ENCODE measurements at regions not wholly inside any gene's neighbourhood (a gene's known extent, or its start where the extent isn't known, plus 50 kb on each side); places are given as distances from the start of the nearest gene placed in this dataset.
"Not testable (repeated sequence)": the region's sequence is repeated elsewhere in the genome, so short reads cannot be mapped to it uniquely, and the experiment has no call there.

- Histone ChIP-seq H3K4me3 (no peak overlapping the region), H3K79me2 (ENCODE audit: control insufficient read depth, insufficient read depth, low read length) (no peaks in the 10 kb centered on the region), H3K27ac (ENCODE audit: control insufficient read depth, insufficient read depth) (no peak overlapping the region), H3K4me2 (ENCODE audit: control insufficient read depth, insufficient read depth) (no peak overlapping the region), H3K27me3 (replicated peaks in 1 of 2; ENCODE audit: control insufficient read depth in 2 of 2, insufficient read depth in 2 of 2, low read length in 1 of 2) (no peaks in the 10 kb centered on the region; a peak in 1 of 4 replicates), H3K9ac (ENCODE audit: control insufficient read depth, insufficient read depth, low read length) (no peak overlapping the region), H3K4me1 (ENCODE audit: control insufficient read depth, insufficient read depth, low read length) (no peaks in the 10 kb centered on the region), H3K36me3 (ENCODE audit: control insufficient read depth in 2 of 2, insufficient read depth in 2 of 2, low read length in 1 of 2) (no peaks in the 10 kb centered on the region), H2AFZ (ENCODE audit: control insufficient read depth, low read depth, low read length) (no peak overlapping the region), H4K20me1 (ENCODE audit: control insufficient read depth, insufficient read depth) (no peaks in the 10 kb centered on the region), H3K9me3 (replicated peaks; ENCODE audit: control insufficient read depth, insufficient read depth, low read length) (no peaks in the 10 kb centered on the region)
- TF ChIP-seq MAX (IDR thresholded peaks at IDR 0.05; ENCODE audit: low read depth, low read length) (no peak), SIN3A (IDR thresholded peaks at IDR 0.05; ENCODE audit: low read depth, low read length) (no peak), POLR2AphosphoS5 (IDR thresholded peaks at IDR 0.05; ENCODE audit: low read length) (no peak)
- ATAC-seq, result no peak
- in situ Hi-C loops (cut with MboI) (loop anchor here (25.0 kb wide), 1 partner anchor 420 kb away; no protein-coding TSS in a partner anchor), intact Hi-C loops (cut with micrococcal nuclease; ENCODE audit: unreplicated experiment) (no loop called here)
- BruUV-seq (replicated peaks), result no TSS peak
- RAD21 ChIA-PET (ENCODE audit: unreplicated experiment), result no interaction called here
- DNase-seq (ENCODE audit: low read depth, low spot score), result no peak
- POLR2A ChIA-PET, result no interaction called here
- SMC1A ChIA-PET (ENCODE audit: uncharacterized antibody, unreplicated experiment), result no interaction called here
- 46% methylated on average over 10 of the region's 10 CpGs for WGBS (ENCODE audit: insufficient coverage, insufficient replicate concordance, low lambda C conversion rate, missing lambda C conversion rate)
- FAIRE-seq, result no peak
- CTCF ChIA-PET, result no interaction called here
These were observed 79.0 kb downstream of the PRR15 start for GRCh38 chr7:29642494-29643155.

GRCh38 chr7:29646116-29646515 lies 82.5 kb downstream of the PRR15 start:
- H3K4me3 ChIP-seq; H3K9me3 ChIP-seq (replicated peaks; ENCODE audit: control insufficient read depth, insufficient read depth, low read length); CTCF ChIA-PET; H3K9ac ChIP-seq (ENCODE audit: control insufficient read depth, insufficient read depth, low read length); BruUV-seq (replicated peaks); intact Hi-C loops (cut with micrococcal nuclease; ENCODE audit: unreplicated experiment); H2AFZ ChIP-seq (ENCODE audit: control insufficient read depth, low read depth, low read length); H3K79me2 ChIP-seq (ENCODE audit: control insufficient read depth, insufficient read depth, low read length); H3K36me3 ChIP-seq (ENCODE audit: control insufficient read depth in 2 of 2, insufficient read depth in 2 of 2, low read length in 1 of 2); H3K27ac ChIP-seq (ENCODE audit: control insufficient read depth, insufficient read depth); POLR2A ChIA-PET; FAIRE-seq; H3K4me2 ChIP-seq (ENCODE audit: control insufficient read depth, insufficient read depth); ATAC-seq; RAD21 ChIA-PET (ENCODE audit: unreplicated experiment); SMC1A ChIA-PET (ENCODE audit: uncharacterized antibody, unreplicated experiment); H3K27me3 ChIP-seq (replicated peaks in 1 of 2; ENCODE audit: control insufficient read depth in 2 of 2, insufficient read depth in 2 of 2, low read length in 1 of 2); DNase-seq (ENCODE audit: low read depth, low spot score); H4K20me1 ChIP-seq (ENCODE audit: control insufficient read depth, insufficient read depth); H3K4me1 ChIP-seq (ENCODE audit: control insufficient read depth, insufficient read depth, low read length): not testable (repeated sequence)
- in situ Hi-C loops (cut with MboI), result loop anchor here (25.0 kb wide), 1 partner anchor 416 kb away; no protein-coding TSS in a partner anchor
- WGBS (ENCODE audit: insufficient coverage, insufficient replicate concordance, low lambda C conversion rate, missing lambda C conversion rate), result 6% methylated on average over 2 of the region's 2 CpGs

All from GM12878 (cell line).